Ovary (tissue), 3 donors: ENCODE measurements at regions not wholly inside any gene's neighbourhood (a gene's known extent, or its start where the extent isn't known, plus 50 kb on each side); places are given as distances from the start of the nearest gene placed in this dataset.

Experiments used
- POLR2A ChIP-seq: fragments of 450-650 bp; IDR thresholded peaks from one replicate; pipeline ENCODE4 v1.6.1; 2017; ENCODE audit warnings: antibody characterized with exemption, mild to moderate bottlenecking, moderate library complexity
- TF ChIP-seq, protein P1 (sequence below), 3 donors: fragments of 450-650 bp in 2 of 3; fragments of 200-600 bp in 1 of 3; IDR thresholded peaks; one replicate each; pipeline versions ENCODE4 v1.5.1 to v1.8.0; 2016 to 2022; ENCODE audit warnings: antibody characterized with exemption in 3 of 3, mild to moderate bottlenecking in 1 of 3
- donor health status: DM: no; HTN: no; CAD: no.

DNA sequence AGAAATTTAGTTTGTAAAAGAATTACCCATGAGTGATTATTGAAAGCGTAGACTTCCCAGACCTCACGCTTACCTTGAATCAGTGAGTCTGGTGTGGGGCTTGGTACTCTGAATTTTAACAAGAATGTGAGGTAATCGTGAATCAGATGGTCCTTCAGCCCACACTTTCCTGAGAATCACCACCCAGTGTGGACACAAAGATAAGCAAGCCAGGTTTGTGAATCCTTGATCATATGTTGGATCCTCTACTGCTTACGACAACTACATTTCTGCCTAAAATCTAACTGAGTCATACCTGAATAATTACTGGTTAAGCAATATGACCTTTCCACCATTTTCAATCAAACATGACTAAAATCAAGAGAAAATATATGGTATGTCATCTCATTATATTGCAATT lies 589.3 kb downstream of the TFAP2A start:
- TF ChIP-seq, protein P1, sequence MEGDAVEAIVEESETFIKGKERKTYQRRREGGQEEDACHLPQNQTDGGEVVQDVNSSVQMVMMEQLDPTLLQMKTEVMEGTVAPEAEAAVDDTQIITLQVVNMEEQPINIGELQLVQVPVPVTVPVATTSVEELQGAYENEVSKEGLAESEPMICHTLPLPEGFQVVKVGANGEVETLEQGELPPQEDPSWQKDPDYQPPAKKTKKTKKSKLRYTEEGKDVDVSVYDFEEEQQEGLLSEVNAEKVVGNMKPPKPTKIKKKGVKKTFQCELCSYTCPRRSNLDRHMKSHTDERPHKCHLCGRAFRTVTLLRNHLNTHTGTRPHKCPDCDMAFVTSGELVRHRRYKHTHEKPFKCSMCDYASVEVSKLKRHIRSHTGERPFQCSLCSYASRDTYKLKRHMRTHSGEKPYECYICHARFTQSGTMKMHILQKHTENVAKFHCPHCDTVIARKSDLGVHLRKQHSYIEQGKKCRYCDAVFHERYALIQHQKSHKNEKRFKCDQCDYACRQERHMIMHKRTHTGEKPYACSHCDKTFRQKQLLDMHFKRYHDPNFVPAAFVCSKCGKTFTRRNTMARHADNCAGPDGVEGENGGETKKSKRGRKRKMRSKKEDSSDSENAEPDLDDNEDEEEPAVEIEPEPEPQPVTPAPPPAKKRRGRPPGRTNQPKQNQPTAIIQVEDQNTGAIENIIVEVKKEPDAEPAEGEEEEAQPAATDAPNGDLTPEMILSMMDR (IDR thresholded peaks at IDR 0.05), result no peak
- no peak for TF ChIP-seq POLR2A
